Vagina (tissue), 2 donors: ENCODE measurements at regions not wholly inside any gene's neighbourhood (a gene's known extent, or its start where the extent isn't known, plus 50 kb on each side); places are given as distances from the start of the nearest gene placed in this dataset.

Experiments used
- CTCF ChIP-seq, 3 experiments: fragments of 450-650 bp in 2 of 3; fragments of 200-600 bp in 1 of 3; sonication (generic) in 1 of 3; IDR thresholded peaks; one replicate each; pipeline ENCODE4 v1.5.1; 2017 to 2019; ENCODE audit warnings: antibody characterized with exemption in 3 of 3, mild to moderate bottlenecking in 2 of 3, moderate library complexity in 2 of 3
- POLR2A ChIP-seq, 2 donors: fragments of 450-650 bp; IDR thresholded peaks; one replicate each; pipeline ENCODE4 v1.6.1; 2017; ENCODE audit warnings: antibody characterized with exemption in 2 of 2, mild to moderate bottlenecking in 2 of 2, moderate library complexity in 2 of 2

GRCh38 chr11:8779732-8780131 lies 97.1 kb downstream of the RPL27A start:
- TF ChIP-seq CTCF (IDR thresholded peaks at IDR 0.05) (no peak), POLR2A (IDR thresholded peaks at IDR 0.05) (no peak)
